ENCODE measurements at regions not wholly inside any gene's neighbourhood (a gene's known extent, or its start where the extent isn't known, plus 50 kb on each side); places are given as distances from the start of the nearest gene placed in this dataset.
"Not testable (repeated sequence)": the region's sequence is repeated elsewhere in the genome, so short reads cannot be mapped to it uniquely, and the experiment has no call there.

DNA sequence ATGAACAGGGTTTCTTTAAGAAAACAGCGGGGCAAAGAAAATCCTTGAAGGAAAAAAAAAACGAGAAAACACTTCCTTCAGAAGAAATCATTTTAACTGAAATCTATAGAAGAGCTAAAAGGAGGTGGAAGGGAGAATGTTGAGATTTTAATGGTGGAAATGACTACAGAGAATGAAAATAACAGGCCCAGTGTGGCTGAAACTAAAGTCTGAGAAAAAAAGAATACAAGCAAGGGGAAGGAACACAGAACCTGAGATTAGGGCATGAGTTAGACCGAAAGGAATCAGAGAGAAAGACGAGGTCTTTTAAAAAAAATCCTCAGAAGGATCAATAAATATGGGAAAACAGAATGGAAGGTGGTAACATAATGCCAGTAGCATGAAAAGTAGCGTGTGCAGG is 1230.0 kb upstream of the TENM3 start:
- no peak for DNase-seq (ENCODE audit: low read depth)
- H3K4me3 ChIP-seq (ENCODE audit: low read depth, low read length) = no peak overlapping the region
- TF ChIP-seq, protein P1, sequence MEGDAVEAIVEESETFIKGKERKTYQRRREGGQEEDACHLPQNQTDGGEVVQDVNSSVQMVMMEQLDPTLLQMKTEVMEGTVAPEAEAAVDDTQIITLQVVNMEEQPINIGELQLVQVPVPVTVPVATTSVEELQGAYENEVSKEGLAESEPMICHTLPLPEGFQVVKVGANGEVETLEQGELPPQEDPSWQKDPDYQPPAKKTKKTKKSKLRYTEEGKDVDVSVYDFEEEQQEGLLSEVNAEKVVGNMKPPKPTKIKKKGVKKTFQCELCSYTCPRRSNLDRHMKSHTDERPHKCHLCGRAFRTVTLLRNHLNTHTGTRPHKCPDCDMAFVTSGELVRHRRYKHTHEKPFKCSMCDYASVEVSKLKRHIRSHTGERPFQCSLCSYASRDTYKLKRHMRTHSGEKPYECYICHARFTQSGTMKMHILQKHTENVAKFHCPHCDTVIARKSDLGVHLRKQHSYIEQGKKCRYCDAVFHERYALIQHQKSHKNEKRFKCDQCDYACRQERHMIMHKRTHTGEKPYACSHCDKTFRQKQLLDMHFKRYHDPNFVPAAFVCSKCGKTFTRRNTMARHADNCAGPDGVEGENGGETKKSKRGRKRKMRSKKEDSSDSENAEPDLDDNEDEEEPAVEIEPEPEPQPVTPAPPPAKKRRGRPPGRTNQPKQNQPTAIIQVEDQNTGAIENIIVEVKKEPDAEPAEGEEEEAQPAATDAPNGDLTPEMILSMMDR (conservative IDR thresholded peaks at IDR 0.05; ENCODE audit: low read depth, low read length) = no peak

DNA sequence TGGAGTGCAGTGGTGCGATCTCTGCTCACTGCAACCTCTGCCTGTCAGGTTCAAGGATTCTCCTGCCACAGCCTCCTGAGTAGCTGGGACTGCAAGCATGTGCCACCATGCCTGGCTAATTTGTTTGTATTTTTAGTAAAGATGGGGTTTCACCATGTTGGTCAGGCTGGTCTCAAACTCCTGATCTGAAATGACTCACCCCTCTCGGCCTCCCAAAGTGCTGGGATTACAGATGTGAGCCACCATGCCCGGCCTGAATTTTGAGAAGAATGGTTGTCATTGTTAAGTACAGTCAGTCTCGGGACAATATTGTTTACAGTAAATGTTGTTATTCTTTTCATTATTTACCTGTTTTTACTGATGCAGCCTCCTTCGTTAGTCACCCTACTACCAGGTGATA is 1226.2 kb upstream of the TENM3 start:
- H3K4me3 ChIP-seq (ENCODE audit: low read depth, low read length) = no peak overlapping the region
- TF ChIP-seq, protein P1 (conservative IDR thresholded peaks at IDR 0.05; ENCODE audit: low read depth, low read length) = no peak
- no peak for DNase-seq (ENCODE audit: low read depth)

DNA sequence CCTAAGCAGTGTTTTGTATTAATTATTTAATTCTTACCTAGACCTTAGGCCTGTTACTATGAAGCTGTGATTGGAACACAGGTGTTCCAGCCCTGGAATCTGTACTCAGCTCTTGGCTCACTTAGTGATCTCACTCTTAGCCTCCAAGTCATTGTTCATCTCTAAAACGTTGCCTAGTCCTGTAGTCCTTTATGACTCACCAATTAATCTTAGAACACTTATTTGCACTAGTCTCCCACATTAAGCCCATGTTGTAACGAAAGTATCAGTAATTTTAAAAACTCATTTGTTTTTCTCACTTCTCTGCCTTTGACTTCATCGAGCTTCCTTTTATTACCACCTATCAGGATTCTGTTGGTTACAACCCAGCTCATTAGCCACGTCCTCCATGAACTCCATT is 1224.7 kb upstream of the TENM3 start:
- TF ChIP-seq, protein P1 (conservative IDR thresholded peaks at IDR 0.05; ENCODE audit: low read depth, low read length) = no peak
- no peak overlapping the region for H3K4me3 ChIP-seq (ENCODE audit: low read depth, low read length)
- no peak for DNase-seq (ENCODE audit: low read depth)

DNA sequence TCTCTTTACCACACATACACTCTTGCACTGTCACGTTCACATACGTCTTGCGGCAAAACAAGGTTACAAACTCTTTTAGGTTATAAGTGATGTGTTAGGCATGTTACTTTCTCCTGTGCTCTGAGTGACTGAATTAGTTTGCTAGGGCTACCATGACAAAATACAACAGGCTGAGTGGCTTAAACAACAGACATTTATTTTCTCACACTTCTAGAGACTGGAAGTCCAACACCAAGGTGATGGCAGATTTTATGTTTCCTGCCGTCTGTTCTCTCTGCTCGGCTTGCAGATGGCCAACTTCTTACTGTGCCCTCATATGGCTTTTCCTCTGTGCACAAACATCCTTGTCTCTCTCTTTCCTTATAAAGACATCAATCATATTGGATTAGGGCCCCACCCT is 1224.3 kb upstream of the TENM3 start:
- DNase-seq (ENCODE audit: low read depth) = no peak
- H3K4me3 ChIP-seq (ENCODE audit: low read depth, low read length) = no peak overlapping the region
- TF ChIP-seq, protein P1 (conservative IDR thresholded peaks at IDR 0.05; ENCODE audit: low read depth, low read length) = no peak

DNA sequence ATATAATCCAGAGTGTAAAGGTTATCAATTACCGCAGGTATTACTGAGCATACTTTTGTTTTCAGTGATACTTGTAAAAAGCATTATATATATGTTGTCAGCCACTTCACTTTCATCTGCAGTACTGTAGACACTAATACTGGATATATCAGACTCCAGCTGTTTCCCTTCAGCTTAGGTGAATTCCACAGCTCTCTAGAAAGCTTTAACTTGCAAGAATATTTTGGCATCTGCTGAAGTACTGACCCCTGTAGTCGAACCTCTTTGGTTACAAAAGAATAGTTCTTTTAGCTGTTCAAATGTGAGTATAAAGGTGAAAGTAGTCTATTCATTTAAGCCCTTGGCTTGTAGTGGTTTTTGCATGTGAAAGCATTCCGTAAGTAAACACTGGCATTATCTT is 1222.7 kb upstream of the TENM3 start:
- TF ChIP-seq, protein P1 (conservative IDR thresholded peaks at IDR 0.05; ENCODE audit: low read depth, low read length) = no peak
- H3K4me3 ChIP-seq (ENCODE audit: low read depth, low read length) = no peak overlapping the region
- DNase-seq (ENCODE audit: low read depth) = no peak

DNA sequence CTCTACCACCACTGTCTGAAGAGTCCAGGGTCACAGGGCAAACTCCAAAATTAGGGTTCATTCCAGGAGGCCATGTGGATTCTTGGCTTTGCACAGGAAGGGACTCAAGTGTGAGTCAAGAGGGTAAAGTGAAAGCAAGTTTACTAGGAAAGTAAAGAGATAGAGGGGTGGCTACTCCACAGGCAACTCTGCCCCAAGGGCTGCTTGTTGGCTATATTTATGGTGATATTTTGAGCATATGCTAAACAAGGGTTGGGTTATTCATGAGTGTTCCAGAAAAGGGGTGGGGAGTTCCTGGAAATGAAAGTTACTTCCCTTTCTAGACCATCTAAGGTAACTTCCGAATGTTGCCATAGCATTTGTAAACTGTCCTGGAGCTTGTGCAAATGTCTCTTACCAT is 1222.0 kb upstream of the TENM3 start:
- no peak overlapping the region for H3K4me3 ChIP-seq (ENCODE audit: low read depth, low read length)
- DNase-seq (ENCODE audit: low read depth) = no peak
- TF ChIP-seq, protein P1 (conservative IDR thresholded peaks at IDR 0.05; ENCODE audit: low read depth, low read length) = no peak

DNA sequence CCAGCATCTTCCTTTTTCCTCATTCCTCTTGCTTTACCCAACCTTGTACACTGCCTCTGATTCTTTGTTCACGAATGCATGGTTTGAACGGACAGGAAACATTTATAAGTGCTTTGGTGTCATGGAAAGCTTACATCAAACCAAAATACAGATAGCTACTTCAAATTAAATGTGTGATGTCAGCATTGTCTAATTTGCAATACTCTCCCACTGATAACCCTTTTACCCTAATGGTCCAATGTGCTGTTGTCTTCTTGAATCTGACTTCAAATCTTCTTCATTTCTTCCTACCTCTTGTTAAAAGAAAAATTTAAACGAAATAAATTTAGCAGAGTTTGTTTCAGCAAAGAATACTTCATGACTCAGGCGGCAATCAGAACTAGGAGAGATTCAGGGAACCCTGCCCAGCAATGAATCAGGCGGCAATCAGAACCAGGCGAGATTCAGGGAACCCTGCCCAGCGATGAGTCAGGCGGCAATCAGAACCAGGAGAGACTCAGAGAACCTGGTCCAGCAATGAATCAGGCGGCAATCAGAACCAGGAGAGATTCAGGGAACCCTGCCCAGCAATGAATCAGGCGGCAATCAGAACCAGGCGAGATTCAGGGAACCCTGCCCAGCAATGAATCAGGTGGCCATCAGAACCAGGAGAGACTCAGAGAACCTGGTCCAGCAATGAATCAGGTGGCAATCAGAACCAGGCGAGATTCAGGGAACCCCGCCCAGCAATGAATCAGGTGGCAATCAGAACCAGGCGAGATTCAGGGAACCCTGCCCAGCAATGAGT is 1212.9 kb upstream of the TENM3 start:
- not testable (repeated sequence) for H3K4me3 ChIP-seq (ENCODE audit: low read depth, low read length); DNase-seq (ENCODE audit: low read depth)

Data from epithelial cell of proximal tubule (primary cell).